SU-DHL-6 (cell line): ENCODE measurements at regions not wholly inside any gene's neighbourhood (a gene's known extent, or its start where the extent isn't known, plus 50 kb on each side); places are given as distances from the start of the nearest gene placed in this dataset.
"Not testable (repeated sequence)": the region's sequence is repeated elsewhere in the genome, so short reads cannot be mapped to it uniquely, and the experiment has no call there.

Experiments
- H2AFZ ChIP-seq: fragments of 200-600 bp; sonication (generic); 2 replicates; pipeline ENCODE4 v1.6.1; 2014; ENCODE audit warnings: low read depth, mild to moderate bottlenecking, moderate library complexity, mixed read lengths, antibody characterized with exemption, low read length; ENCODE audit not compliant: severe bottlenecking
- H3F3A ChIP-seq: fragments of 200-600 bp; shearing (Covaris generic); 2 replicates; pipeline ENCODE4 v1.6.0; 2016; ENCODE audit warnings: antibody characterized with exemption, mild to moderate bottlenecking; ENCODE audit not compliant: insufficient read depth
- H3K27ac ChIP-seq: fragments of 200-600 bp; sonication (generic); 2 replicates; pipeline ENCODE4 v1.5.1; 2016; ENCODE audit warnings: low read depth, mild to moderate bottlenecking, low read length, moderate library complexity, mixed read lengths
- H3K27me3 ChIP-seq: fragments of 200-600 bp; sonication (generic), shearing (Covaris generic); 2 replicates; pipeline ENCODE4 v1.6.0; 2014; ENCODE audit warnings: mild to moderate bottlenecking, low read length
- H3K36me3 ChIP-seq: fragments of 200-600 bp; sonication (generic); 2 replicates; pipeline ENCODE4 v1.6.1; 2014; ENCODE audit warnings: mild to moderate bottlenecking, low read length, mixed read lengths
- H3K4me2 ChIP-seq: fragments of 300-600, 200-600 bp; shearing (Covaris generic), sonication (generic); 2 replicates; pipeline ENCODE4 v1.6.0; 2014; ENCODE audit warnings: low read length, low read depth, mild to moderate bottlenecking; ENCODE audit not compliant: poor library complexity, severe bottlenecking
- H3K4me3 ChIP-seq: fragments of 200-600 bp; sonication (generic); 2 replicates; pipeline ENCODE4 v1.5.1; 2014; ENCODE audit warnings: antibody characterized with exemption, low read length, mild to moderate bottlenecking, mixed read lengths; ENCODE audit not compliant: insufficient read depth, poor library complexity, severe bottlenecking
- H3K79me2 ChIP-seq: fragments of 200-600 bp; sonication (generic); 2 replicates; pipeline ENCODE4 v1.6.1; 2014; ENCODE audit warnings: mild to moderate bottlenecking, low read length, moderate library complexity; ENCODE audit not compliant: insufficient read depth
- H3K9ac ChIP-seq: fragments of 200-600 bp; sonication (generic); 2 replicates; pipeline ENCODE4 v1.7.0; 2014; ENCODE audit warnings: mild to moderate bottlenecking, low read length
- H3K9me2 ChIP-seq: fragments of 200-600 bp; sonication (generic); replicated peaks from 2 replicates; pipeline ENCODE4 v1.6.1; 2014; ENCODE audit warnings: low read length; ENCODE audit not compliant: insufficient read depth
- H3K9me3 ChIP-seq: fragments of 200-600 bp; sonication (generic); 2 replicates; pipeline ENCODE4 v1.6.1; 2014; ENCODE audit warnings: low read length, mixed read lengths; ENCODE audit not compliant: insufficient read depth
- H4K20me1 ChIP-seq: fragments of 200-600 bp; sonication (generic); 2 replicates; pipeline ENCODE4 v1.6.1; 2014; ENCODE audit warnings: low read depth, mild to moderate bottlenecking, antibody characterized with exemption, low read length, moderate library complexity, mixed read lengths
- EZH2phosphoT487 ChIP-seq: fragments of 200-600 bp; sonication (generic), shearing (Covaris generic); conservative IDR thresholded peaks from 2 replicates; pipeline ENCODE4 v1.6.1; 2018; ENCODE audit warnings: mild to moderate bottlenecking, antibody characterized with exemption, low read length, moderate library complexity, mixed read lengths
- TF ChIP-seq, protein P1 (sequence below): fragments of 200-600 bp; sonication (generic); IDR thresholded peaks from one replicate; pipeline ENCODE4 v1.5.1; 2017; ENCODE audit warnings: antibody characterized with exemption, mild to moderate bottlenecking, low read length, moderate library complexity; ENCODE audit not compliant: insufficient read depth, poor library complexity, severe bottlenecking

- TF ChIP-seq EZH2phosphoT487: no peak
- TF ChIP-seq, protein P1, sequence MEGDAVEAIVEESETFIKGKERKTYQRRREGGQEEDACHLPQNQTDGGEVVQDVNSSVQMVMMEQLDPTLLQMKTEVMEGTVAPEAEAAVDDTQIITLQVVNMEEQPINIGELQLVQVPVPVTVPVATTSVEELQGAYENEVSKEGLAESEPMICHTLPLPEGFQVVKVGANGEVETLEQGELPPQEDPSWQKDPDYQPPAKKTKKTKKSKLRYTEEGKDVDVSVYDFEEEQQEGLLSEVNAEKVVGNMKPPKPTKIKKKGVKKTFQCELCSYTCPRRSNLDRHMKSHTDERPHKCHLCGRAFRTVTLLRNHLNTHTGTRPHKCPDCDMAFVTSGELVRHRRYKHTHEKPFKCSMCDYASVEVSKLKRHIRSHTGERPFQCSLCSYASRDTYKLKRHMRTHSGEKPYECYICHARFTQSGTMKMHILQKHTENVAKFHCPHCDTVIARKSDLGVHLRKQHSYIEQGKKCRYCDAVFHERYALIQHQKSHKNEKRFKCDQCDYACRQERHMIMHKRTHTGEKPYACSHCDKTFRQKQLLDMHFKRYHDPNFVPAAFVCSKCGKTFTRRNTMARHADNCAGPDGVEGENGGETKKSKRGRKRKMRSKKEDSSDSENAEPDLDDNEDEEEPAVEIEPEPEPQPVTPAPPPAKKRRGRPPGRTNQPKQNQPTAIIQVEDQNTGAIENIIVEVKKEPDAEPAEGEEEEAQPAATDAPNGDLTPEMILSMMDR: no peak
- Histone ChIP-seq H3K4me3 (no peak overlapping the region), H3K9ac (no peak overlapping the region), H4K20me1 (no peaks in the 10 kb centered on the region), H3K9me2 (no peaks in the 10 kb centered on the region), H3K79me2 (no peaks in the 10 kb centered on the region), H3K4me2 (no peak overlapping the region), H3F3A (no peaks in the 10 kb centered on the region), H2AFZ (no peak overlapping the region), H3K27me3 (no peaks in the 10 kb centered on the region), H3K36me3 (no peaks in the 10 kb centered on the region), H3K9me3 (no peaks in the 10 kb centered on the region), H3K27ac (no peak overlapping the region)
Measured at GRCh38 chr5:145521523-145521922, 313.6 kb downstream of the PRELID2 start.

DNA sequence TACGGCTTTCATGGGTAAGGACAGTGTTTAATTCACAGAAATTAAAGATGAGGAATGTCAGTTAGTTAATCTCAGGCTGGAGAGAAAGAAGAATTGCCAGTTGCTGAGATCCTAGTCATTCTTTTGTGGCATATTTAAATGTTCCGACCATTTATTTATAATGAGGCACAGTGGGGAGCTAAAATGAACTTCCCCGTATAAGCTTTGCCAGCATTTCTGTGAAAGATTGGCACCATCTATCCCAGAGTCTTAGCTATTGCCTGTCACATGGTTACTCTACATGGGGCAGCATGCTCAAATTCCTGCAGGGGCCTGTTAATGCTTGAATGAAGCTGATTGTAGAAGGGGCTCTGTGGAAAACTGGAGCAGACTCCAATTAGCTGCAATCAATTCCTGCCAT is 314.1 kb downstream of the PRELID2 start:
- Histone ChIP-seq H3K4me3 (no peak overlapping the region), H3K9me3 (no peaks in the 10 kb centered on the region), H2AFZ (no peak overlapping the region), H3K9ac (no peak overlapping the region), H3K4me2 (no peak overlapping the region), H4K20me1 (no peaks in the 10 kb centered on the region), H3K36me3 (no peaks in the 10 kb centered on the region), H3K79me2 (no peaks in the 10 kb centered on the region), H3K27me3 (no peaks in the 10 kb centered on the region), H3K9me2 (no peaks in the 10 kb centered on the region), H3F3A (no peaks in the 10 kb centered on the region), H3K27ac (no peak overlapping the region)
- TF ChIP-seq EZH2phosphoT487: no peak
- TF ChIP-seq, protein P1: no peak

- Histone ChIP-seq H3K9me2 (no peaks in the 10 kb centered on the region), H3K4me2 (no peak overlapping the region), H3K27ac (no peak overlapping the region), H3K9ac (no peak overlapping the region), H3K9me3 (no peaks in the 10 kb centered on the region), H3F3A (no peaks in the 10 kb centered on the region), H2AFZ (no peak overlapping the region), H3K27me3 (no peaks in the 10 kb centered on the region), H3K4me3 (no peak overlapping the region), H3K36me3 (no peaks in the 10 kb centered on the region), H4K20me1 (no peaks in the 10 kb centered on the region), H3K79me2 (no peaks in the 10 kb centered on the region)
- TF ChIP-seq, protein P1: no peak
- no peak for TF ChIP-seq EZH2phosphoT487
Measured at GRCh38 chr5:145520335-145520734, 314.8 kb downstream of the PRELID2 start.

GRCh38 chr5:145517588-145517987 is 317.6 kb downstream of the PRELID2 start:
- not testable (repeated sequence) for H3K79me2 ChIP-seq, H3K27me3 ChIP-seq, H2AFZ ChIP-seq, H3K36me3 ChIP-seq, H4K20me1 ChIP-seq, H3K4me3 ChIP-seq, H3K27ac ChIP-seq, H3K9me2 ChIP-seq, H3K9me3 ChIP-seq, H3K9ac ChIP-seq, H3K4me2 ChIP-seq, H3F3A ChIP-seq
